ENCODE measurements at regions not wholly inside any gene's neighbourhood (a gene's known extent, or its start where the extent isn't known, plus 50 kb on each side); places are given as distances from the start of the nearest gene placed in this dataset.

GRCh38 chr5:144896473-144896872, 725.8 kb downstream of the KCTD16 start:
- Histone ChIP-seq H3K27ac (no peak overlapping the region), H3K4me1 (no peaks in the 10 kb centered on the region), H3K4me2 (no peak overlapping the region), H3K9me3 (no peaks in the 10 kb centered on the region), H3K4me3 (no peak overlapping the region)
- CTCF ChIA-PET, result no interaction called here
- ATAC-seq (no peak), FAIRE-seq (no peak), DNase-seq (ENCODE audit: low read depth in 1 of 2, low spot score in 1 of 2) (no peak)
- 3% methylated on average over 2 of the region's 2 CpGs for WGBS (ENCODE audit: missing lambda C conversion rate)
- POLR2A ChIA-PET, result no interaction called here
- TF ChIP-seq CTCF (IDR thresholded peaks at IDR 0.05) (no peak), TP53 (CRISPR knock-in tag; IDR thresholded peaks at IDR 0.05) (no peak), CHD4 (IDR thresholded peaks at IDR 0.05; ENCODE audit: borderline replicate concordance) (no peak), POLR2A (IDR thresholded peaks at IDR 0.05; ENCODE audit: low read length) (no peak), RCOR1 (IDR thresholded peaks at IDR 0.05; ENCODE audit: low read depth, low read length) (no peak), ESRRA (IDR thresholded peaks at IDR 0.05; ENCODE audit: borderline replicate concordance, low read length) (no peak)
- TF ChIP-seq, protein P1, sequence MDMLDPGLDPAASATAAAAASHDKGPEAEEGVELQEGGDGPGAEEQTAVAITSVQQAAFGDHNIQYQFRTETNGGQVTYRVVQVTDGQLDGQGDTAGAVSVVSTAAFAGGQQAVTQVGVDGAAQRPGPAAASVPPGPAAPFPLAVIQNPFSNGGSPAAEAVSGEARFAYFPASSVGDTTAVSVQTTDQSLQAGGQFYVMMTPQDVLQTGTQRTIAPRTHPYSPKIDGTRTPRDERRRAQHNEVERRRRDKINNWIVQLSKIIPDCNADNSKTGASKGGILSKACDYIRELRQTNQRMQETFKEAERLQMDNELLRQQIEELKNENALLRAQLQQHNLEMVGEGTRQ (IDR thresholded peaks at IDR 0.05), result no peak
- TF ChIP-seq, protein P2, sequence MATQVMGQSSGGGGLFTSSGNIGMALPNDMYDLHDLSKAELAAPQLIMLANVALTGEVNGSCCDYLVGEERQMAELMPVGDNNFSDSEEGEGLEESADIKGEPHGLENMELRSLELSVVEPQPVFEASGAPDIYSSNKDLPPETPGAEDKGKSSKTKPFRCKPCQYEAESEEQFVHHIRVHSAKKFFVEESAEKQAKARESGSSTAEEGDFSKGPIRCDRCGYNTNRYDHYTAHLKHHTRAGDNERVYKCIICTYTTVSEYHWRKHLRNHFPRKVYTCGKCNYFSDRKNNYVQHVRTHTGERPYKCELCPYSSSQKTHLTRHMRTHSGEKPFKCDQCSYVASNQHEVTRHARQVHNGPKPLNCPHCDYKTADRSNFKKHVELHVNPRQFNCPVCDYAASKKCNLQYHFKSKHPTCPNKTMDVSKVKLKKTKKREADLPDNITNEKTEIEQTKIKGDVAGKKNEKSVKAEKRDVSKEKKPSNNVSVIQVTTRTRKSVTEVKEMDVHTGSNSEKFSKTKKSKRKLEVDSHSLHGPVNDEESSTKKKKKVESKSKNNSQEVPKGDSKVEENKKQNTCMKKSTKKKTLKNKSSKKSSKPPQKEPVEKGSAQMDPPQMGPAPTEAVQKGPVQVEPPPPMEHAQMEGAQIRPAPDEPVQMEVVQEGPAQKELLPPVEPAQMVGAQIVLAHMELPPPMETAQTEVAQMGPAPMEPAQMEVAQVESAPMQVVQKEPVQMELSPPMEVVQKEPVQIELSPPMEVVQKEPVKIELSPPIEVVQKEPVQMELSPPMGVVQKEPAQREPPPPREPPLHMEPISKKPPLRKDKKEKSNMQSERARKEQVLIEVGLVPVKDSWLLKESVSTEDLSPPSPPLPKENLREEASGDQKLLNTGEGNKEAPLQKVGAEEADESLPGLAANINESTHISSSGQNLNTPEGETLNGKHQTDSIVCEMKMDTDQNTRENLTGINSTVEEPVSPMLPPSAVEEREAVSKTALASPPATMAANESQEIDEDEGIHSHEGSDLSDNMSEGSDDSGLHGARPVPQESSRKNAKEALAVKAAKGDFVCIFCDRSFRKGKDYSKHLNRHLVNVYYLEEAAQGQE (IDR thresholded peaks at IDR 0.05), result peak; percentile 49; the same call in 1 of the 2 replicates

DNA sequence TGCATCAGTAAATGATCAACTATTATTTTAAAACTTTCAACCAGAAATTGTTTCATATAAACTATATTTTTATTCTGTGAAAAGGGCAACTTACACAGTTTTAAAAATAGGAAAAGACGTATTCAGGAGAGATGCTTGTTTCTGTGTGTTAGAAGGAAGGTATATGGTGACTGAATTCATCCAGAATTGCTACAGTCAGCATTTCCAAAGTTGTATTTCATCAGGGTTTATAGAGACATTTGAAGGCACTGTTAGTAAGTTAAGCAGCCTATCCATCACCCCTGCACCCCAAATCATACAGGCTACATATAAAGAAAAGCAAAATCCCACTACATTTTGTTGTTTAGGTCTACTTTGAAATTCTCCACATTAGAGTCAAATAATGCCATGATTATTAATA, 716.0 kb downstream of the KCTD16 start:
- POLR2A ChIA-PET, result no interaction called here
- TF ChIP-seq GATA3 (IDR thresholded peaks at IDR 0.05; ENCODE audit: borderline replicate concordance) (no peak), RAD21 (conservative IDR thresholded peaks at IDR 0.05 in 1 of 2, IDR thresholded peaks at IDR 0.05 in 1 of 2) (no peak), PHF8 (IDR thresholded peaks at IDR 0.05; ENCODE audit: borderline replicate concordance, low read depth) (no peak), MAFK (IDR thresholded peaks at IDR 0.05; ENCODE audit: partially characterized antibody) (peak; percentile 71)
- TF ChIP-seq, protein P3, sequence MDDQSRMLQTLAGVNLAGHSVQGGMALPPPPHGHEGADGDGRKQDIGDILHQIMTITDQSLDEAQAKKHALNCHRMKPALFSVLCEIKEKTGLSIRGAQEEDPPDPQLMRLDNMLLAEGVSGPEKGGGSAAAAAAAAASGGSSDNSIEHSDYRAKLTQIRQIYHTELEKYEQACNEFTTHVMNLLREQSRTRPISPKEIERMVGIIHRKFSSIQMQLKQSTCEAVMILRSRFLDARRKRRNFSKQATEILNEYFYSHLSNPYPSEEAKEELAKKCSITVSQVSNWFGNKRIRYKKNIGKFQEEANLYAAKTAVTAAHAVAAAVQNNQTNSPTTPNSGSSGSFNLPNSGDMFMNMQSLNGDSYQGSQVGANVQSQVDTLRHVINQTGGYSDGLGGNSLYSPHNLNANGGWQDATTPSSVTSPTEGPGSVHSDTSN (IDR thresholded peaks at IDR 0.05), result no peak
- Histone ChIP-seq H3K4me1 (no peaks in the 10 kb centered on the region), H3K9me3 (0 out of 3 replicates have a peak, but pooled peaks cover 2% of the 10 kb centered on the region), H3K4me3 (no peak overlapping the region), H3K4me2 (no peak overlapping the region), H3K27ac (no peak overlapping the region)
- CTCF ChIA-PET, result no interaction called here
- ATAC-seq (no peak), FAIRE-seq (no peak), DNase-seq (ENCODE audit: low read depth in 1 of 2, low spot score in 1 of 2) (no peak)
- 2% methylated on average over 1 of the region's 1 CpG for WGBS (ENCODE audit: missing lambda C conversion rate)

GRCh38 chr5:144882739-144883283, 712.1 kb downstream of the KCTD16 start:
- Histone ChIP-seq H3K4me1 (no peaks in the 10 kb centered on the region), H3K27ac (no peak overlapping the region), H3K4me3 (no peak overlapping the region), H3K4me2 (no peak overlapping the region), H3K9me3 (no peaks in the 10 kb centered on the region)
- DNase-seq (ENCODE audit: low read depth in 1 of 2, low spot score in 1 of 2) (no peak), ATAC-seq (no peak), FAIRE-seq (no peak)
- ChIA-PET POLR2A (no interaction called here), CTCF (no interaction called here)
- 33% methylated on average over 3 of the region's 3 CpGs for WGBS (ENCODE audit: missing lambda C conversion rate)
- TF ChIP-seq BHLHE40 (IDR thresholded peaks at IDR 0.05; ENCODE audit: low read depth, low read length), result no peak

All from A549 (cell line).